ENCODE measurements at regions not wholly inside any gene's neighbourhood (a gene's known extent, or its start where the extent isn't known, plus 50 kb on each side); places are given as distances from the start of the nearest gene placed in this dataset.

GRCh38 chr5:168147568-168148360 lies 143.7 kb upstream of the WWC1 start:
- intact Hi-C loops (cut with DNase I; ENCODE audit: low total_unique reads) = no loop called here
- no peak for TF ChIP-seq POLR2A (IDR thresholded peaks at IDR 0.05)
- no peak for TF ChIP-seq CTCF (IDR thresholded peaks at IDR 0.05 in 8 of 11, conservative IDR thresholded peaks at IDR 0.05 in 3 of 11)
- TF ChIP-seq POLR2AphosphoS5 (IDR thresholded peaks at IDR 0.05) = no peak
- no peaks in the 10 kb centered on the region for H3K36me3 ChIP-seq
- H3K4me3 ChIP-seq = no peak overlapping the region
- no peaks in the 10 kb centered on the region for H3K4me1 ChIP-seq
- no peaks in the 10 kb centered on the region for H3K9me3 ChIP-seq
- DNase-seq = no peak
- H3K27ac ChIP-seq = no peak overlapping the region
- 72 to 80% (median 79%) methylated on average over 10 of the region's 10 CpGs for WGBS, 5 donors
- peaks cover 0 to 3% (median 0%) of the 10 kb centered on the region in 7 donors for H3K27me3 ChIP-seq (replicated peaks in 1 of 7)

- 81 to 89% (median 87%) methylated on average over 6 of the region's 6 CpGs for WGBS, 5 donors
- intact Hi-C loops (cut with DNase I; ENCODE audit: low total_unique reads) = no loop called here
- no peak for DNase-seq
- Histone ChIP-seq H3K4me3 (no peak overlapping the region), H3K27me3 (replicated peaks in 1 of 7) (peaks cover 0 to 4% (median 0%) of the 10 kb centered on the region in 7 donors), H3K27ac (no peak overlapping the region), H3K4me1 (no peaks in the 10 kb centered on the region), H3K36me3 (no peaks in the 10 kb centered on the region), H3K9me3 (no peaks in the 10 kb centered on the region)
- no peak for TF ChIP-seq CTCF (IDR thresholded peaks at IDR 0.05 in 8 of 11, conservative IDR thresholded peaks at IDR 0.05 in 3 of 11)
- no peak for TF ChIP-seq POLR2AphosphoS5 (IDR thresholded peaks at IDR 0.05)
- no peak for TF ChIP-seq POLR2A (IDR thresholded peaks at IDR 0.05)
These were observed 140.4 kb upstream of the WWC1 start for GRCh38 chr5:168151041-168151440.

GRCh38 chr5:168152660-168153059 lies 138.8 kb upstream of the WWC1 start:
- H3K27me3 ChIP-seq (replicated peaks in 1 of 7) = peaks cover 0 to 4% (median 0%) of the 10 kb centered on the region in 7 donors
- intact Hi-C loops (cut with DNase I; ENCODE audit: low total_unique reads) = no loop called here
- H3K9me3 ChIP-seq = no peaks in the 10 kb centered on the region
- WGBS, 5 donors = 75 to 86% (median 81%) methylated on average over 3 of the region's 3 CpGs
- TF ChIP-seq CTCF (IDR thresholded peaks at IDR 0.05 in 8 of 11, conservative IDR thresholded peaks at IDR 0.05 in 3 of 11) (no peak), POLR2A (IDR thresholded peaks at IDR 0.05) (no peak), POLR2AphosphoS5 (IDR thresholded peaks at IDR 0.05) (no peak)
- H3K4me1 ChIP-seq = no peaks in the 10 kb centered on the region
- H3K27ac ChIP-seq = no peak overlapping the region
- DNase-seq = no peak
- no peak overlapping the region for H3K4me3 ChIP-seq
- H3K36me3 ChIP-seq = no peaks in the 10 kb centered on the region

- H3K9me3 ChIP-seq = no peaks in the 10 kb centered on the region
- TF ChIP-seq POLR2A (IDR thresholded peaks at IDR 0.05) = no peak
- TF ChIP-seq POLR2AphosphoS5 (IDR thresholded peaks at IDR 0.05) = no peak
- no peak for TF ChIP-seq CTCF (IDR thresholded peaks at IDR 0.05 in 8 of 11, conservative IDR thresholded peaks at IDR 0.05 in 3 of 11)
- intact Hi-C loops (cut with DNase I; ENCODE audit: low total_unique reads) = no loop called here
- no peaks in the 10 kb centered on the region for H3K4me1 ChIP-seq
- H3K36me3 ChIP-seq = no peaks in the 10 kb centered on the region
- 79 to 91% (median 87%) methylated on average over 7 of the region's 7 CpGs for WGBS, 5 donors
- DNase-seq = no peak
- peaks cover 0 to 4% (median 0%) of the 10 kb centered on the region in 7 donors for H3K27me3 ChIP-seq (replicated peaks in 1 of 7)
- H3K4me3 ChIP-seq = no peak overlapping the region
- H3K27ac ChIP-seq = no peak overlapping the region
These were observed 138.1 kb upstream of the WWC1 start for GRCh38 chr5:168153263-168153875.
